HEK293 (cell line): ENCODE measurements at regions not wholly inside any gene's neighbourhood (a gene's known extent, or its start where the extent isn't known, plus 50 kb on each side); places are given as distances from the start of the nearest gene placed in this dataset.

Source experiments
- CTCF ChIA-PET: fragments of 350-600 bp; formaldehyde crosslinking; extraction: SDS; loops from one replicate; lab custom pipeline; 2021; ENCODE audit warnings: antibody characterized with exemption; lab: Yijun Ruan, JAX
- POLR2A ChIA-PET: fragments of 300-600 bp; formaldehyde crosslinking; extraction: SDS; loops from one replicate; lab custom pipeline; 2020; ENCODE audit warnings: antibody characterized with exemption, inconsistent platforms; lab: Yijun Ruan, JAX
- H3K27ac ChIP-seq: fragments of 200-500 bp; sonication (Bioruptor generic); 2 replicates; pipeline ENCODE4 v1.5.1; 2014; ENCODE audit warnings: low read depth, low read length, control low read depth, inconsistent platforms; ENCODE audit errors: extremely low read depth
- H3K36me3 ChIP-seq, 2 experiments: fragments of 200-500 bp in 1 of 2; sonication (Bioruptor generic) in 1 of 2; 1 replicate in 1 of 2; 2 replicates in 1 of 2; pipeline ENCODE4 v1.5.1; 2014 to 2017; ENCODE audit warnings: inconsistent platforms in 2 of 2, low read length in 2 of 2; ENCODE audit not compliant: control insufficient read depth in 2 of 2, insufficient read depth in 1 of 2
- H3K4me1 ChIP-seq: fragments of 200-500 bp; sonication (Bioruptor generic); 2 replicates; pipeline ENCODE4 v1.5.1; 2014; ENCODE audit warnings: mild to moderate bottlenecking, low read length, inconsistent platforms; ENCODE audit not compliant: control insufficient read depth, insufficient read depth
- H3K4me3 ChIP-seq: 2 replicates; pipeline ENCODE4 v1.5.1; 2011; ENCODE audit warnings: low read depth, mild to moderate bottlenecking, control low read depth, low read length, moderate library complexity
- H3K9me3 ChIP-seq: fragments of 200-500 bp; sonication (Bioruptor generic); 2 replicates; pipeline ENCODE4 v1.5.1; 2014; ENCODE audit warnings: low read depth, low read length, inconsistent platforms; ENCODE audit not compliant: control insufficient read depth, insufficient read depth
- ATF2 ChIP-seq: fragments of 450-650 bp; formaldehyde crosslinking; IDR thresholded peaks from 2 replicates; pipeline ENCODE4 v1.5.1; 2016; ENCODE audit warnings: missing biosample characterization, missing genetic modification characterization, low read depth
- MEIS1 ChIP-seq: sonication (generic); formaldehyde crosslinking; IDR thresholded peaks from 2 replicates; pipeline ENCODE4 v1.8.1; 2022; ENCODE audit warnings: missing genetic modification reagents, mild to moderate bottlenecking, borderline replicate concordance
- MYNN ChIP-seq: fragments of 450-650 bp; formaldehyde crosslinking; IDR thresholded peaks from 2 replicates; pipeline ENCODE4 v1.5.1; 2016; ENCODE audit warnings: missing biosample characterization, missing genetic modification characterization, borderline replicate concordance
- TCF7L2 ChIP-seq: IDR thresholded peaks from 2 replicates; pipeline ENCODE4 v1.6.1; 2011; ENCODE audit warnings: low read depth, mild to moderate bottlenecking, inconsistent platforms, low read length, moderate library complexity, borderline replicate concordance
- ZBTB8A ChIP-seq: fragments of 450-650 bp; formaldehyde crosslinking; IDR thresholded peaks from 2 replicates; pipeline ENCODE4 v1.5.1; 2016; ENCODE audit warnings: missing biosample characterization, missing genetic modification characterization
- ZFP41 ChIP-seq: fragments of 450-650 bp; formaldehyde crosslinking; IDR thresholded peaks from 2 replicates; pipeline ENCODE4 v1.5.1; 2016; ENCODE audit warnings: missing biosample characterization, missing genetic modification characterization, borderline replicate concordance
- ZNF239 ChIP-seq: fragments of 450-650 bp; formaldehyde crosslinking; IDR thresholded peaks from 2 replicates; pipeline ENCODE4 v1.5.1; 2016; ENCODE audit warnings: missing biosample characterization, missing genetic modification characterization
- ZNF324 ChIP-seq: fragments of 450-650 bp; formaldehyde crosslinking; IDR thresholded peaks from 2 replicates; pipeline ENCODE4 v1.5.1; 2016; ENCODE audit warnings: missing biosample characterization, missing genetic modification characterization
- ZNF404 ChIP-seq: fragments of 450-650 bp; formaldehyde crosslinking; IDR thresholded peaks from 2 replicates; pipeline ENCODE4 v1.5.1; 2017; ENCODE audit warnings: missing biosample characterization, missing genetic modification characterization
- ZNF513 ChIP-seq: fragments of 450-650 bp; IDR thresholded peaks from 2 replicates; pipeline ENCODE4 v1.5.1; 2018; ENCODE audit warnings: missing biosample characterization, missing genetic modification characterization
- ZNF560 ChIP-seq: fragments of 450-650 bp; formaldehyde crosslinking; IDR thresholded peaks from 2 replicates; pipeline ENCODE4 v1.5.1; 2017; ENCODE audit warnings: missing biosample characterization, missing genetic modification characterization, borderline replicate concordance
- ZNF830 ChIP-seq: fragments of 450-650 bp; IDR thresholded peaks from 2 replicates; pipeline ENCODE4 v1.5.0; 2018; ENCODE audit warnings: missing biosample characterization, missing genetic modification characterization, low read depth, mild to moderate bottlenecking, moderate library complexity
- TF ChIP-seq, protein P1 (sequence below): fragments of 450-650 bp; formaldehyde crosslinking; IDR thresholded peaks from 2 replicates; pipeline ENCODE4 v1.5.1; 2016; ENCODE audit warnings: missing biosample characterization, missing genetic modification characterization, low read depth
- TF ChIP-seq, protein P2 (sequence below): fragments of 450-650 bp; formaldehyde crosslinking; IDR thresholded peaks from 2 replicates; pipeline ENCODE4 v1.5.1; 2017; ENCODE audit warnings: missing biosample characterization, missing genetic modification characterization
- TF ChIP-seq, protein P3 (sequence below): sonication (generic); formaldehyde crosslinking; IDR thresholded peaks from 2 replicates; pipeline ENCODE4 v1.8.1; 2022; ENCODE audit warnings: mild to moderate bottlenecking, moderate library complexity, missing genetic modification reagents
- TF ChIP-seq, protein P4 (sequence below): fragments of 450-650 bp; formaldehyde crosslinking; IDR thresholded peaks from 2 replicates; pipeline ENCODE4 v1.5.1; 2016; ENCODE audit warnings: missing biosample characterization, missing genetic modification characterization

DNA sequence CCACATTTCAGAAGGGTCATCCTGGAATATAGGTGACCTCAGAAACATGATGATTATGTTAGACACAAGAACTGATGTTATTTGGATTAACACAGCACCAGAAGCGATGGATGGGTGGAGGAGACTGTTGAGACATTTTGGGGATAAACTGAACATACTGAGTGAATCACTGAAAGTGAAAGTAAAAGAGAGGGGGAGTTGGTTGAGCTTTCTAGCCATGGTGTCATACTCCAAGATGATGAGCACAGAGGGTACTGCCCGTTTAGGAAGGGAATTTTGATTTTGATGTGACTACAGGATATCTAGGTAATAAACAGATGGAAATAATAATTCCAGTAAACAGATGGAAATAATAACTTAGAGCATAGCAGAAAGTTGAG, 248.0 kb upstream of the NPY start:
- no peaks in the 10 kb centered on the region for H3K9me3 ChIP-seq
- no peaks in the 10 kb centered on the region for H3K4me1 ChIP-seq
- H3K27ac ChIP-seq, result no peak overlapping the region
- TF ChIP-seq ZFP41 (no peak), ZNF324 (no peak), MYNN (tag by site-specific recombination) (no peak), ATF2 (no peak), TCF7L2 (no peak), ZNF560 (tag by site-specific recombination) (no peak), MEIS1 (CRISPR knock-in tag) (no peak), ZBTB8A (no peak), ZNF239 (tag by site-specific recombination) (no peak), ZNF404 (tag by site-specific recombination) (no peak), ZNF513 (tag by site-specific recombination) (no peak), ZNF830 (tag by site-specific recombination) (no peak)
- TF ChIP-seq, protein P1, sequence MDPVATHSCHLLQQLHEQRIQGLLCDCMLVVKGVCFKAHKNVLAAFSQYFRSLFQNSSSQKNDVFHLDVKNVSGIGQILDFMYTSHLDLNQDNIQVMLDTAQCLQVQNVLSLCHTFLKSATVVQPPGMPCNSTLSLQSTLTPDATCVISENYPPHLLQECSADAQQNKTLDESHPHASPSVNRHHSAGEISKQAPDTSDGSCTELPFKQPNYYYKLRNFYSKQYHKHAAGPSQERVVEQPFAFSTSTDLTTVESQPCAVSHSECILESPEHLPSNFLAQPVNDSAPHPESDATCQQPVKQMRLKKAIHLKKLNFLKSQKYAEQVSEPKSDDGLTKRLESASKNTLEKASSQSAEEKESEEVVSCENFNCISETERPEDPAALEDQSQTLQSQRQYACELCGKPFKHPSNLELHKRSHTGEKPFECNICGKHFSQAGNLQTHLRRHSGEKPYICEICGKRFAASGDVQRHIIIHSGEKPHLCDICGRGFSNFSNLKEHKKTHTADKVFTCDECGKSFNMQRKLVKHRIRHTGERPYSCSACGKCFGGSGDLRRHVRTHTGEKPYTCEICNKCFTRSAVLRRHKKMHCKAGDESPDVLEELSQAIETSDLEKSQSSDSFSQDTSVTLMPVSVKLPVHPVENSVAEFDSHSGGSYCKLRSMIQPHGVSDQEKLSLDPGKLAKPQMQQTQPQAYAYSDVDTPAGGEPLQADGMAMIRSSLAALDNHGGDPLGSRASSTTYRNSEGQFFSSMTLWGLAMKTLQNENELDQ (tag by site-specific recombination), result no peak
- TF ChIP-seq, protein P2, sequence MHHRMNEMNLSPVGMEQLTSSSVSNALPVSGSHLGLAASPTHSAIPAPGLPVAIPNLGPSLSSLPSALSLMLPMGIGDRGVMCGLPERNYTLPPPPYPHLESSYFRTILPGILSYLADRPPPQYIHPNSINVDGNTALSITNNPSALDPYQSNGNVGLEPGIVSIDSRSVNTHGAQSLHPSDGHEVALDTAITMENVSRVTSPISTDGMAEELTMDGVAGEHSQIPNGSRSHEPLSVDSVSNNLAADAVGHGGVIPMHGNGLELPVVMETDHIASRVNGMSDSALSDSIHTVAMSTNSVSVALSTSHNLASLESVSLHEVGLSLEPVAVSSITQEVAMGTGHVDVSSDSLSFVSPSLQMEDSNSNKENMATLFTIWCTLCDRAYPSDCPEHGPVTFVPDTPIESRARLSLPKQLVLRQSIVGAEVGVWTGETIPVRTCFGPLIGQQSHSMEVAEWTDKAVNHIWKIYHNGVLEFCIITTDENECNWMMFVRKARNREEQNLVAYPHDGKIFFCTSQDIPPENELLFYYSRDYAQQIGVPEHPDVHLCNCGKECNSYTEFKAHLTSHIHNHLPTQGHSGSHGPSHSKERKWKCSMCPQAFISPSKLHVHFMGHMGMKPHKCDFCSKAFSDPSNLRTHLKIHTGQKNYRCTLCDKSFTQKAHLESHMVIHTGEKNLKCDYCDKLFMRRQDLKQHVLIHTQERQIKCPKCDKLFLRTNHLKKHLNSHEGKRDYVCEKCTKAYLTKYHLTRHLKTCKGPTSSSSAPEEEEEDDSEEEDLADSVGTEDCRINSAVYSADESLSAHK (tag by site-specific recombination), result no peak
- TF ChIP-seq, protein P3, sequence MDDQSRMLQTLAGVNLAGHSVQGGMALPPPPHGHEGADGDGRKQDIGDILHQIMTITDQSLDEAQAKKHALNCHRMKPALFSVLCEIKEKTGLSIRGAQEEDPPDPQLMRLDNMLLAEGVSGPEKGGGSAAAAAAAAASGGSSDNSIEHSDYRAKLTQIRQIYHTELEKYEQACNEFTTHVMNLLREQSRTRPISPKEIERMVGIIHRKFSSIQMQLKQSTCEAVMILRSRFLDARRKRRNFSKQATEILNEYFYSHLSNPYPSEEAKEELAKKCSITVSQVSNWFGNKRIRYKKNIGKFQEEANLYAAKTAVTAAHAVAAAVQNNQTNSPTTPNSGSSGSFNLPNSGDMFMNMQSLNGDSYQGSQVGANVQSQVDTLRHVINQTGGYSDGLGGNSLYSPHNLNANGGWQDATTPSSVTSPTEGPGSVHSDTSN (CRISPR knock-in tag), result no peak
- TF ChIP-seq, protein P4, sequence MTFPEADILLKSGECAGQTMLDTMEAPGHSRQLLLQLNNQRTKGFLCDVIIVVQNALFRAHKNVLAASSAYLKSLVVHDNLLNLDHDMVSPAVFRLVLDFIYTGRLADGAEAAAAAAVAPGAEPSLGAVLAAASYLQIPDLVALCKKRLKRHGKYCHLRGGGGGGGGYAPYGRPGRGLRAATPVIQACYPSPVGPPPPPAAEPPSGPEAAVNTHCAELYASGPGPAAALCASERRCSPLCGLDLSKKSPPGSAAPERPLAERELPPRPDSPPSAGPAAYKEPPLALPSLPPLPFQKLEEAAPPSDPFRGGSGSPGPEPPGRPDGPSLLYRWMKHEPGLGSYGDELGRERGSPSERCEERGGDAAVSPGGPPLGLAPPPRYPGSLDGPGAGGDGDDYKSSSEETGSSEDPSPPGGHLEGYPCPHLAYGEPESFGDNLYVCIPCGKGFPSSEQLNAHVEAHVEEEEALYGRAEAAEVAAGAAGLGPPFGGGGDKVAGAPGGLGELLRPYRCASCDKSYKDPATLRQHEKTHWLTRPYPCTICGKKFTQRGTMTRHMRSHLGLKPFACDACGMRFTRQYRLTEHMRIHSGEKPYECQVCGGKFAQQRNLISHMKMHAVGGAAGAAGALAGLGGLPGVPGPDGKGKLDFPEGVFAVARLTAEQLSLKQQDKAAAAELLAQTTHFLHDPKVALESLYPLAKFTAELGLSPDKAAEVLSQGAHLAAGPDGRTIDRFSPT, result no peak
- TF ChIP-seq, all 188 proteins: peak for 0
- Histone ChIP-seq H3K36me3 (no peaks in the 10 kb centered on the region), H3K4me3 (no peak overlapping the region)
- CTCF ChIA-PET, result interaction anchor here (0.5 kb wide), 1 partner anchor 35 kb away, joined by 3 read pairs; no protein-coding TSS in a partner anchor
- POLR2A ChIA-PET, result no interaction called here
